GM19468 (cell line): ENCODE measurements at regions not wholly inside any gene's neighbourhood (a gene's known extent, or its start where the extent isn't known, plus 50 kb on each side); places are given as distances from the start of the nearest gene placed in this dataset.
"Not testable (repeated sequence)": the region's sequence is repeated elsewhere in the genome, so short reads cannot be mapped to it uniquely, and the experiment has no call there.

Experiments used
- ATAC-seq: cut with Tn5 transposase; IDR thresholded peaks from one replicate; pipeline ENCODE4 v1.9.1; 2021; ENCODE audit warnings: mild to moderate bottlenecking, moderate library complexity, moderate number of reproducible peaks; ENCODE audit not compliant: unreplicated experiment; ENCODE audit errors: extremely low read depth

DNA sequence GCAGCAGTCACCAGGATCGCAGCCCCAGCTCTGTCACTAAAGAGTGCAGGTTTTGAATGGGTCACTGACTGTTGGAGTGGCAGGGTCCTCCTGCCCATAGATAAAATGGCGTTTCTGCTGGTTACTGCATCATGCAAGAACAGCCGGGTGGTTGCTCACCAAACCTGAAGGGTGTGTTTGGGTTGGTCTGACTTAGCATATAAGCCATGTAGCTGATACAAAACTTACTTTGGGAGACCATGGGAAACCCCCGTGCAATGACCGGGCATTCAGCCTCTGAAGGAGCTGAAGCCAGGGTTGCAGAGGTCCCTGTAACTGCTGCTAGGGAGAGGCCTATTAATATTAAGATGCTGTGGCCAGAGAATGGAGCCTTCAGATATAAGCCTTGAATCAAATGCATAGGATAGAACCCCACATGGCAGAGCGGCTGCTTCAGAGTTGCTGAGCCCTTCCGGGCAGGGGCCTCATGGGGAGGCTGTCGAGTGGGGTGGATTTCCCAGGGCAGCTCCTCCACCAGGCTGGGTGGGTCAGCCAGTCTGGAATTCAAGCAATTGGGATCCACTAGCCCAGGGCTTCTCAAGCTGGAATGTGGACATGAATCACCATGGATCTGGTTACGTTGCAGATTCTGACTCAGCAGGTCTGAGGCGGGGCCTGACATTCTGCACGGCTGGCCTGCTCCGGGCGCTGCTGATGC, 70.9 kb upstream of the CTBP2 start:
- no peak for ATAC-seq

GRCh38 chr10:125230251-125230650, 69.9 kb upstream of the CTBP2 start:
- ATAC-seq: no peak

- ATAC-seq: not testable (repeated sequence)
Measured at GRCh38 chr10:125228245-125228940, 68.0 kb upstream of the CTBP2 start.

DNA sequence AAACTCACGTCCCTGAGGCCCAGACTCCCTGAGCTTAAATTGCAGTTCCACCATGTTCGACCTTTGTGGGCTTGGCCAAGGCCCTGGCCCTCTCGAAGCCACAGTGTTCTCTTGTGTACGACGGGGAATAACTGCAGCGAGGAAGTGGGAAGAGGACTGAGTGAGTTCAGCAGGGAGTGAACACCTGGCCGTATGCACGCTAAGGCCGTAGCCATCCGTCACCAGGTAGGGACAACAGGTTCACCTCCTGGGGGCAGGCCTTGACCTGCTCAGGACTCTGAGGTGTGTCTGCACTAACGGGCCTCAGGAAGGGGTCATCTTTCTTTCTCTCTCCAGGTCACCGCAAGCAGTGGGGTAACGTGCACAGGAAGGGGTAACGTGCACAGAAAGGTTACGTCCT, 67.2 kb upstream of the CTBP2 start:
- ATAC-seq: no peak

DNA sequence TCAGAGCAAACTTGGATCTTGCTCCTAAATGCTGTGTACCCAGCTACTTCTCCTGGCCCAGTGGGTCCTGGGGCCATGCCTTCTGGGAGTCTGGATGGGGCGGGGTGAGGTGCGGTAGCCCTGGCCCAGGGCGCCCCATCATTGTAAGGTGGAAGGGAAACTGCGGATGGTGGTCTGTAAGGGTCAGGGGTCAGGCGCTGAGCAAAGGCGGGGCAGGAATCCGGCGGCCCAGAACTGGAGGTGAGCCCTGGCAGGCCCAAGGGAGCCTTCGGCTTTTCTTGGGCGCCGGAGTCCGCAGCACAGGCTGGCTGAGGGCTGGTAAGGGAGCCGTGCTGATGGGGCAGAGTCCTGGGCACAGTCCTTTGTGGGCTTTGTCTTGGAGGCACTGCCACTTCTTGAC, 66.5 kb upstream of the CTBP2 start:
- ATAC-seq: no peak

DNA sequence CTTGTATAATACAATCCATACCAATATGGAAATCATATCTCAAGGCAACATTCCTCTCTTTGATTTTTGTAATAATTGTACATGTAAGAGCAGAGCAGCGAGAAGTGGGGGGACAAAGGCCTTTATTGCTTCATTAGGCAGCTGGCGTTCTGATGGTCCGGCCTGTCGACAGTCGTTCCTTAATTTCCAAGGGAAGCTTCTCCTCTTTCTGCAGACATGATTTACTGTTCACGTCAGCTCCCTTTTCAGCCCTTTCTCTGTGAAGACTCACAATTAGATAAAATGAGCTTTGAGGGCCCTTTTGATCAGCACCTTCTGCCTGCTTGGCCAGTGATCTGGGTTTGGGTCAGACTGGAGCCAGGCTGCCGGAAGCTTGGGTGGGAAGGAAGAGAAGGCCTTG, 65.6 kb upstream of the CTBP2 start:
- no peak for ATAC-seq

- ATAC-seq: no peak
Measured at GRCh38 chr10:125225051-125225450, 64.7 kb upstream of the CTBP2 start.

GRCh38 chr10:125222515-125223308, 62.3 kb upstream of the CTBP2 start:
- ATAC-seq: no peak

DNA sequence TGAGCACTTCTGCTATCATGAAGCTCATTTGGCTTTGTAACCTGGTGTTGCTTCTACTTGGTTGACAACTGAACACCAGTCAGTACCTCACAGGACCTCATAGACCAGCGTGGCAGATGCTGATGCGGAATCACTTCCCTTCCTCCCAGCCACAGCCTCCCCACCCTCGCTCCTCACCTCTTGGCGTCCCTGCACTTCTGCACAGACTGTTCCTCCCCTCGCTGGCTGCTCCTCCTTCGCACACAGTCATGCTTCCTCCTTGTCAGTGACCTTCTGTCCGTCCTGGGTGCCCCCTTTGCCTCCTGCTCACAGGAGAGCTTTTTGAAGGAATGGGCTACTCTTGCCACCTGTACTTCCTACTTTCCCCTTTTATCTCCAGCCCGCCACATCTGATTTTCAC, 61.4 kb upstream of the CTBP2 start:
- no peak for ATAC-seq

DNA sequence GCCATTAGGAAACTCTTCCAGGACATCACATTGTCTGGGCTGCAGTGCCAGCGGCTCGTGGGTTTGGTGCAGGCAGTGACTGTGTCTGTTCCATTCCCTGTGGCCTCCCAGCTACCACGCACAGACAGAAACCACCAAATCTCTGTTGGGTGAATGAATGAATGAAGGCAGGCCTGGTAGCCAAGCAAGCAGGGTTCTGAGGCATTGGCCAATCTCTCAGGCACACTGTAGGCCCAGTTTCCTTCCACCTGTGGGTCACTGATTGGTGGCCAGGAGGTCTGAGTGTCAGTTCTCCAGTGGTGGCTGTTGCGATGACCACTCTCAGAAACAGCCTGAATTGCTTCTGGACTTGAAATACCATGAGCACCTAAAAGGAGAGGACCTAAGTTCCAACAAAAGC, 59.4 kb upstream of the CTBP2 start:
- no peak for ATAC-seq

GRCh38 chr10:125218967-125219366, 58.6 kb upstream of the CTBP2 start:
- no peak for ATAC-seq

DNA sequence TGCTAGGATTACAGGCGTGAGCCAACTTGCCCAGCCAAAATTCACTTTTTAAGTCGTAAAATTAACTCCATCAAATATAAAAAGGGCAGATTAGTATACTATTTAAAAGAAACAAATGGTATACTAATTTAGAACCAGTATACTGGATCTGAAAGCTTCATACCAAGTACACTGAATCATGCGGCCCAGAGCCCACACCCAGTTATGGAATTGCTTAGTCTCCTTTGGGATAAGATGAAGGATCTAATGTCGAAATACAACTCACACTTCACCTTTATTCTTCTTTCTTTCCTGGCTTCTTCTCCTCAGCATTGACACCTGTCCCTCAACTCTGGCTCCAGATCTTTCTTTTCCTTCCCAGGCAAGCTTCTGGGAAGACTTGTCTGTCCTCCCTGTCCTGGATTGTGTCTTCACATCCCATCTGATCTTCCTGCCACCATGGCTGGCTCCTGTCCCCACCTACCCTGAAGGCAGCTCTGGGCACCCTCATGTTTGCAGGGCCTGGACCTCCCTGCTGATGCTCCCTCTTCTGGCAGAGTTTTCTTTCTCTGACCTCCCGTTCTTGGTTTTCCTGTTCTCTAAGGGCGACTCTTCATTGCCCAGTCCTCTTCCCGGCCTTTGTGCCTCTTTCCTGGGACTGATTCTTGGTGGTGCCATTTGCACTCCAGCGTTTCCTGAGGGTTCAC, 57.8 kb upstream of the CTBP2 start:
- ATAC-seq: no peak

GRCh38 chr10:125216861-125217260, 56.5 kb upstream of the CTBP2 start:
- ATAC-seq: no peak

DNA sequence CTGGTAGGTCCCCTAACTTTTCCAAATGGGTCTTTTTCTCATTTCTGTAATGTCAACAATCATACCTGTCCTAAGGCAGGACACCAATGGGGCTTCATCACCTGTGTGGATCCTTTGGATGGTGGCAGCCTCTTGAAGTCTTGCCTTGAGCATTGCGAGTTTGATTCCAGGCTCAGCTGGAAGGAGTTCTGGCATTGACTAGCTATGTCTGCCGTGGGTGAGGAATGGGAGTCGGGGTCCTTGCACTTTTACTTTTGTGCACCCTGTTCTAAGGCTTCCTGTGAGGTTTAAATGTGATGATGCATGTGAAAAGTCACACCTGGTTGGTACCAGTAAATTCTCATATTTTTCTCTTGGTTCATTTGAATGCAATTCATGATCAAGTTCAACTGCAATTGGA, 55.9 kb upstream of the CTBP2 start:
- ATAC-seq: no peak

GRCh38 chr10:125214283-125214570, 53.9 kb upstream of the CTBP2 start:
- no peak for ATAC-seq

GRCh38 chr10:125213541-125214282, 53.3 kb upstream of the CTBP2 start:
- ATAC-seq: no peak

- ATAC-seq: no peak
Measured at GRCh38 chr10:125212150-125212809, 51.9 kb upstream of the CTBP2 start.
